Neural cell (in vitro differentiated cells): ENCODE measurements at regions not wholly inside any gene's neighbourhood (a gene's known extent, or its start where the extent isn't known, plus 50 kb on each side); places are given as distances from the start of the nearest gene placed in this dataset.

Experiments used
- H2AFZ ChIP-seq: fragments of 200-600, 300-800 bp; sonication (generic), shearing (Covaris generic); 2 replicates; pipeline ENCODE4 v1.6.0; 2014; ENCODE audit warnings: low read depth, mild to moderate bottlenecking, antibody characterized with exemption, low read length, moderate library complexity
- H3F3A ChIP-seq: fragments of 200-600 bp; shearing (Covaris generic); 2 replicates; pipeline ENCODE4 v1.6.1; 2016; ENCODE audit warnings: mild to moderate bottlenecking, moderate library complexity, mixed read lengths, antibody characterized with exemption, low read length; ENCODE audit not compliant: insufficient read depth, poor library complexity, severe bottlenecking
- H3K27ac ChIP-seq: fragments of 200-600, 300-800 bp; sonication (generic), shearing (Covaris generic); 2 replicates; pipeline ENCODE4 v1.5.1; 2014; ENCODE audit warnings: mild to moderate bottlenecking, low read length, moderate library complexity
- H3K27me3 ChIP-seq: fragments of 300-800, 200-600 bp; sonication (generic), shearing (Covaris generic); 2 replicates; pipeline ENCODE4 v1.6.0; 2014; ENCODE audit warnings: mild to moderate bottlenecking, low read depth, low read length, moderate library complexity; ENCODE audit not compliant: insufficient read depth
- H3K36me3 ChIP-seq: fragments of 300-800, 200-600 bp; sonication (generic), shearing (Covaris generic); 2 replicates; pipeline ENCODE4 v1.5.1; 2014; ENCODE audit warnings: mild to moderate bottlenecking, antibody characterized with exemption, low read length, moderate library complexity; ENCODE audit not compliant: insufficient read depth
- H3K4me2 ChIP-seq: fragments of 300-800, 200-600 bp; sonication (generic), shearing (Covaris generic); 2 replicates; pipeline ENCODE4 v1.6.0; 2014; ENCODE audit warnings: mild to moderate bottlenecking, low read length
- H3K4me3 ChIP-seq: fragments of 300-800, 200-600 bp; sonication (generic), shearing (Covaris generic); 2 replicates; pipeline ENCODE4 v1.5.1; 2014; ENCODE audit warnings: mild to moderate bottlenecking, low read length, moderate library complexity
- H3K79me2 ChIP-seq: fragments of 200-600 bp; shearing (Covaris generic); replicated peaks from 2 replicates; pipeline ENCODE4 v1.6.0; 2014; ENCODE audit warnings: mild to moderate bottlenecking, low read length, moderate library complexity; ENCODE audit not compliant: insufficient read depth
- H3K9ac ChIP-seq: fragments of 300-800, 200-600 bp; sonication (generic), shearing (Covaris generic); 2 replicates; pipeline ENCODE4 v1.6.1; 2016; ENCODE audit warnings: mild to moderate bottlenecking, low read length, mixed read lengths
- H3K9me2 ChIP-seq: fragments of 200-600 bp; shearing (Covaris generic); 2 replicates; pipeline ENCODE4 v1.6.1; 2016; ENCODE audit warnings: mild to moderate bottlenecking, low read length, mixed read lengths; ENCODE audit not compliant: insufficient read depth
- H3K9me3 ChIP-seq: fragments of 200-600, 300-800 bp; sonication (generic), shearing (Covaris generic); 2 replicates; pipeline ENCODE4 v1.6.1; 2016; ENCODE audit warnings: mild to moderate bottlenecking, mixed run types, low read length, moderate library complexity, mixed read lengths
- H4K20me1 ChIP-seq: fragments of 200-600 bp; shearing (Covaris generic); 2 replicates; pipeline ENCODE4 v1.6.1; 2016; ENCODE audit warnings: mild to moderate bottlenecking, mixed run types; ENCODE audit not compliant: insufficient read depth
- EP300 ChIP-seq: fragments of 450-650 bp; conservative IDR thresholded peaks from 2 replicates; pipeline ENCODE4 v1.6.1; 2014; ENCODE audit warnings: antibody characterized with exemption, mild to moderate bottlenecking, moderate library complexity; ENCODE audit not compliant: poor library complexity, severe bottlenecking
- EZH2 ChIP-seq: fragments of 200-600, 300-800 bp; shearing (Covaris generic), sonication (generic); IDR thresholded peaks from 2 replicates; pipeline ENCODE4 v1.6.1; 2014; ENCODE audit warnings: antibody characterized with exemption, low read length, borderline replicate concordance, mild to moderate bottlenecking; ENCODE audit not compliant: insufficient read depth, poor library complexity, severe bottlenecking
- MXI1 ChIP-seq: fragments of 450-650 bp; conservative IDR thresholded peaks from 2 replicates; pipeline ENCODE4 v1.6.1; 2014; ENCODE audit warnings: antibody characterized with exemption, mild to moderate bottlenecking; ENCODE audit not compliant: poor library complexity, severe bottlenecking
- POLR2AphosphoS5 ChIP-seq: IDR thresholded peaks from 2 replicates; pipeline ENCODE4 v1.6.1; 2012
- RAD21 ChIP-seq: fragments of 450-650 bp; conservative IDR thresholded peaks from 2 replicates; pipeline ENCODE4 v1.6.1; 2014; ENCODE audit warnings: antibody characterized with exemption, mild to moderate bottlenecking, moderate library complexity
- SMC3 ChIP-seq: fragments of 450-650 bp; conservative IDR thresholded peaks from 2 replicates; pipeline ENCODE4 v1.6.1; 2014; ENCODE audit warnings: antibody characterized with exemption, mild to moderate bottlenecking, moderate library complexity; ENCODE audit not compliant: poor library complexity
- TAF1 ChIP-seq: IDR thresholded peaks from 2 replicates; pipeline ENCODE4 v1.6.1; 2012; ENCODE audit warnings: low read depth
- TF ChIP-seq, protein P1 (sequence below): fragments of 450-650 bp; IDR thresholded peaks from 2 replicates; pipeline ENCODE4 v1.5.1; 2014; ENCODE audit warnings: antibody characterized with exemption, mild to moderate bottlenecking, moderate library complexity; ENCODE audit not compliant: poor library complexity, severe bottlenecking
- TF ChIP-seq, protein P2 (sequence below): IDR thresholded peaks from 2 replicates; pipeline ENCODE4 v1.6.1; 2012; ENCODE audit warnings: borderline replicate concordance

- no peaks in the 10 kb centered on the region for H4K20me1 ChIP-seq
Observed at GRCh38 chr9:108166519-108166918, 677.0 kb upstream of the KLF4 start.

GRCh38 chr9:108163321-108164005 lies 673.9 kb upstream of the KLF4 start:
- H3K9me3 ChIP-seq, result no peaks in the 10 kb centered on the region
- no peak overlapping the region for H3K9ac ChIP-seq
- H3F3A ChIP-seq, result no peaks in the 10 kb centered on the region
- TF ChIP-seq TAF1 (no peak), RAD21 (no peak), POLR2AphosphoS5 (no peak), SMC3 (no peak), MXI1 (no peak), EP300 (no peak), EZH2 (no peak)
- TF ChIP-seq, protein P1, sequence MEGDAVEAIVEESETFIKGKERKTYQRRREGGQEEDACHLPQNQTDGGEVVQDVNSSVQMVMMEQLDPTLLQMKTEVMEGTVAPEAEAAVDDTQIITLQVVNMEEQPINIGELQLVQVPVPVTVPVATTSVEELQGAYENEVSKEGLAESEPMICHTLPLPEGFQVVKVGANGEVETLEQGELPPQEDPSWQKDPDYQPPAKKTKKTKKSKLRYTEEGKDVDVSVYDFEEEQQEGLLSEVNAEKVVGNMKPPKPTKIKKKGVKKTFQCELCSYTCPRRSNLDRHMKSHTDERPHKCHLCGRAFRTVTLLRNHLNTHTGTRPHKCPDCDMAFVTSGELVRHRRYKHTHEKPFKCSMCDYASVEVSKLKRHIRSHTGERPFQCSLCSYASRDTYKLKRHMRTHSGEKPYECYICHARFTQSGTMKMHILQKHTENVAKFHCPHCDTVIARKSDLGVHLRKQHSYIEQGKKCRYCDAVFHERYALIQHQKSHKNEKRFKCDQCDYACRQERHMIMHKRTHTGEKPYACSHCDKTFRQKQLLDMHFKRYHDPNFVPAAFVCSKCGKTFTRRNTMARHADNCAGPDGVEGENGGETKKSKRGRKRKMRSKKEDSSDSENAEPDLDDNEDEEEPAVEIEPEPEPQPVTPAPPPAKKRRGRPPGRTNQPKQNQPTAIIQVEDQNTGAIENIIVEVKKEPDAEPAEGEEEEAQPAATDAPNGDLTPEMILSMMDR, result no peak
- TF ChIP-seq, protein P2, sequence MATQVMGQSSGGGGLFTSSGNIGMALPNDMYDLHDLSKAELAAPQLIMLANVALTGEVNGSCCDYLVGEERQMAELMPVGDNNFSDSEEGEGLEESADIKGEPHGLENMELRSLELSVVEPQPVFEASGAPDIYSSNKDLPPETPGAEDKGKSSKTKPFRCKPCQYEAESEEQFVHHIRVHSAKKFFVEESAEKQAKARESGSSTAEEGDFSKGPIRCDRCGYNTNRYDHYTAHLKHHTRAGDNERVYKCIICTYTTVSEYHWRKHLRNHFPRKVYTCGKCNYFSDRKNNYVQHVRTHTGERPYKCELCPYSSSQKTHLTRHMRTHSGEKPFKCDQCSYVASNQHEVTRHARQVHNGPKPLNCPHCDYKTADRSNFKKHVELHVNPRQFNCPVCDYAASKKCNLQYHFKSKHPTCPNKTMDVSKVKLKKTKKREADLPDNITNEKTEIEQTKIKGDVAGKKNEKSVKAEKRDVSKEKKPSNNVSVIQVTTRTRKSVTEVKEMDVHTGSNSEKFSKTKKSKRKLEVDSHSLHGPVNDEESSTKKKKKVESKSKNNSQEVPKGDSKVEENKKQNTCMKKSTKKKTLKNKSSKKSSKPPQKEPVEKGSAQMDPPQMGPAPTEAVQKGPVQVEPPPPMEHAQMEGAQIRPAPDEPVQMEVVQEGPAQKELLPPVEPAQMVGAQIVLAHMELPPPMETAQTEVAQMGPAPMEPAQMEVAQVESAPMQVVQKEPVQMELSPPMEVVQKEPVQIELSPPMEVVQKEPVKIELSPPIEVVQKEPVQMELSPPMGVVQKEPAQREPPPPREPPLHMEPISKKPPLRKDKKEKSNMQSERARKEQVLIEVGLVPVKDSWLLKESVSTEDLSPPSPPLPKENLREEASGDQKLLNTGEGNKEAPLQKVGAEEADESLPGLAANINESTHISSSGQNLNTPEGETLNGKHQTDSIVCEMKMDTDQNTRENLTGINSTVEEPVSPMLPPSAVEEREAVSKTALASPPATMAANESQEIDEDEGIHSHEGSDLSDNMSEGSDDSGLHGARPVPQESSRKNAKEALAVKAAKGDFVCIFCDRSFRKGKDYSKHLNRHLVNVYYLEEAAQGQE, result no peak
- no peaks in the 10 kb centered on the region for H4K20me1 ChIP-seq
- H2AFZ ChIP-seq, result no peak overlapping the region
- H3K4me2 ChIP-seq, result no peak overlapping the region
- no peaks in the 10 kb centered on the region for H3K27me3 ChIP-seq
- H3K36me3 ChIP-seq, result no peaks in the 10 kb centered on the region
- no peak overlapping the region for H3K4me3 ChIP-seq
- no peak overlapping the region for H3K27ac ChIP-seq
- no peaks in the 10 kb centered on the region for H3K9me2 ChIP-seq
- H3K79me2 ChIP-seq, result no peaks in the 10 kb centered on the region

More at GRCh38 chr9:108166519-108166918, 677.0 kb upstream of the KLF4 start:
- Histone ChIP-seq H3K4me3 (no peak overlapping the region), H3K4me2 (no peak overlapping the region), H3K36me3 (no peaks in the 10 kb centered on the region), H3F3A (no peaks in the 10 kb centered on the region), H3K9ac (no peak overlapping the region), H3K79me2 (no peaks in the 10 kb centered on the region), H3K27me3 (no peaks in the 10 kb centered on the region), H3K27ac (no peak overlapping the region), H2AFZ (no peak overlapping the region), H3K9me2 (no peaks in the 10 kb centered on the region), H3K9me3 (no peaks in the 10 kb centered on the region)
- TF ChIP-seq TAF1, result no peak
- TF ChIP-seq, protein P2, result no peak
